Renal pelvis (tissue), 1 donor: ENCODE measurements at regions not wholly inside any gene's neighbourhood (a gene's known extent, or its start where the extent isn't known, plus 50 kb on each side); places are given as distances from the start of the nearest gene placed in this dataset.
"Not testable (repeated sequence)": the region's sequence is repeated elsewhere in the genome, so short reads cannot be mapped to it uniquely, and the experiment has no call there.

ENCODE experiments used
- DNase-seq: peaks from one replicate; pipeline ENCODE4 v3.0.0-alpha.2; 2013

GRCh38 chr5:102666164-102666946, 88.8 kb upstream of the PAM start:
- DNase-seq: peak; percentile 47

- DNase-seq: no peak
Measured at GRCh38 chr5:102668220-102668932, 86.7 kb upstream of the PAM start.

GRCh38 chr5:102670224-102670836, 84.8 kb upstream of the PAM start:
- DNase-seq: no peak

- DNase-seq: not testable (repeated sequence)
Measured at GRCh38 chr5:102671033-102671734, 83.9 kb upstream of the PAM start.

- no peak for DNase-seq
Measured at GRCh38 chr5:102678267-102679058, 76.6 kb upstream of the PAM start.

- DNase-seq: peak; percentile 67
Measured at GRCh38 chr5:102681403-102681983, 73.6 kb upstream of the PAM start.

- no peak for DNase-seq
Measured at GRCh38 chr5:102682101-102682647, 72.9 kb upstream of the PAM start.

- not testable (repeated sequence) for DNase-seq
Measured at GRCh38 chr5:102688076-102688475, 67.0 kb upstream of the PAM start.

- not testable (repeated sequence) for DNase-seq
Measured at GRCh38 chr5:102688581-102689342, 66.3 kb upstream of the PAM start.

GRCh38 chr5:102690910-102691309, 64.2 kb upstream of the PAM start:
- no peak for DNase-seq

- DNase-seq: no peak
Measured at GRCh38 chr5:102691434-102691833, 63.7 kb upstream of the PAM start.

- DNase-seq: no peak
Measured at GRCh38 chr5:102700120-102700831, 54.8 kb upstream of the PAM start.

- DNase-seq: no peak
Measured at GRCh38 chr5:102700916-102701315, 54.2 kb upstream of the PAM start.

- no peak for DNase-seq
Measured at GRCh38 chr5:102701748-102702147, 53.4 kb upstream of the PAM start.
